ENCODE measurements at regions not wholly inside any gene's neighbourhood (a gene's known extent, or its start where the extent isn't known, plus 50 kb on each side); places are given as distances from the start of the nearest gene placed in this dataset.

DNA sequence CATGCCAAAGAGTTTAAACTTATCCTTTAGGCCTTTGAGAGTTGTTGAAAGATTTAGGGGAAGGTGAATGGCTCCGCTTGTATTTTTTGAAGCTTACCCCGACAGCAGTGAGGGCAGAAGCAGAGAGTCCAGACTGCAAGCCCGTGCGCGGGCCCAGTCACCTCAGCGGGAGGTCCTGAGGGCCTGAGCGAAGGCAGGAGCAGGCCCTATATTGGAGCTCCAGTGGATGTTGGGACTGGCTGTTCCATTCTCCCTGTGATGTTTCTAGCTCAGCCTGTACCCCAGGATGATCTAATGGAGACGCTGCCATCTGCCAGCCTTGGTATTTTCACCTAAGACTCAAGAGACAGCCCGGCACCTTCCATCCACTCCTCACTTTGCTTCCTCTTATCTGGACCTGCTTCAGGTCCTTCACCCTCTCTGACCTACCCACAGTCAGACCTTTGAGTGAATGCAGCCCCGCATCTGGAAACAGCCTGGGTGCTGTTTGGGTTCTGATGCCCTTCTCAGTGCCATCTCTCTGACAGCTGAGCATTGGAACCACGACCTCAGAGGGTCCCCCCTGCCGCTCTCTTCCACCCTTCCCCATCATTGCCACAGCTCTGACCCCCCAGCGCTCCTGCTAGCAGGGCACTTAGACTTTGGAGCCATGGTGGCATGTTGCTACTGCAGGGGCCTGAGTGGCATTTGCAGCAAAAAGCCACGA, 628.2 kb upstream of the CADM1 start:
- no peak for DNase-seq

DNA sequence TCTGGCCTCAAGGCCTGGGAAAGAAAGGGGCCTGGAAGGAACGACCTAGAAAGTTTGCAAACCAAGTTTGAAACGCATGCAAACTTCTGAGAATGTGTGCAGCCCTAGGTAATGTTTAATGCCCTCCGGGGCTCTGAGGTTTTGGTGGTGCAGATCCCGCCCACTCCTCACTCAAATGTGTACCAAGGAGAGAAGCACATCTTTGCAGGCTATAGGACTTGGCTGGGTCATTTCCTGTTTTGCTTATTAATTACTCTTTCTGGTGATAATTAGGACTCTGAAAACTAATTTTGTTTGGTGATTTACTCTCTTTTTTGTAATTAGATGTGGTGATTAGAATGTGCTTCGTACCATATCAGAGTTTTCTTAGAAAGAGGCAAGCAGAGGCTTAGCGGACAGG, 625.9 kb upstream of the CADM1 start:
- no peak for DNase-seq

DNA sequence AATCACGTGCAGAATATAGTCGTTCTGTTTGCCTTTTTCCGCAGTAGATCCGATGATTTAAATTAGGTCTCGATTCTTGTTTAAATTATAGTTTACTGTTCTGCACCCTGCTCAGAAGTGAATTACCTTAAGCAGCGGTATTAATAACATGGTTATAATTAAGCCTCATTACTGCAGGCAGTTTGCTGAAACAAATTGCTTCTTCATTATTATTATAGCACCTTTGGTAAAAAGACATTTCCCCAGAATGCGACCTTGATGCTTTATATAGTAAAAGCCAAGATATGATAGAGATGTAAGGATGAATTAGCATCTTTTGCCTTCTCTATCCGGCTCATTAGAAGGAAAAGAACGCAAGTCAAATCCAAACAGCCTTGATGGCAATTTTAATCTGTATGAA, 625.2 kb upstream of the CADM1 start:
- no peak for DNase-seq

DNA sequence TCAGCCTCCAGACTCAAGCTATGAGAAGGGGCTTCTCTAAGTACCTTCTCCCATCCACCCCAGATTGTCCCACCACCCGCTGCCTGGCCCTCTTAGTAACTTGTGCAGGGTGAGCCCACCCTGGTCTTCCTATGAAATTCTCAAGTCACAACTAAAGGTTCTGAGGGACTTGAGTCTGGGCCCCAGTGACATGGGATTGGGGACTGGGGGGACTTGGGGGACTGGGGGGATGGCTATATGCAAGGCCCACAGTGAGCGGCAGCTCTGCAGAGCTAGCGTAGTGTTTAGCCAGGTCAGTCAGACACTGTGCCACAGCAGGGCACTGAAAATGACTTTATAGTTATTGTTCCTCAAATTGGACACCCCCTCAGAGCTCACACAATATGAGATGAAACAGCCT, 622.3 kb upstream of the CADM1 start:
- DNase-seq: no peak

DNA sequence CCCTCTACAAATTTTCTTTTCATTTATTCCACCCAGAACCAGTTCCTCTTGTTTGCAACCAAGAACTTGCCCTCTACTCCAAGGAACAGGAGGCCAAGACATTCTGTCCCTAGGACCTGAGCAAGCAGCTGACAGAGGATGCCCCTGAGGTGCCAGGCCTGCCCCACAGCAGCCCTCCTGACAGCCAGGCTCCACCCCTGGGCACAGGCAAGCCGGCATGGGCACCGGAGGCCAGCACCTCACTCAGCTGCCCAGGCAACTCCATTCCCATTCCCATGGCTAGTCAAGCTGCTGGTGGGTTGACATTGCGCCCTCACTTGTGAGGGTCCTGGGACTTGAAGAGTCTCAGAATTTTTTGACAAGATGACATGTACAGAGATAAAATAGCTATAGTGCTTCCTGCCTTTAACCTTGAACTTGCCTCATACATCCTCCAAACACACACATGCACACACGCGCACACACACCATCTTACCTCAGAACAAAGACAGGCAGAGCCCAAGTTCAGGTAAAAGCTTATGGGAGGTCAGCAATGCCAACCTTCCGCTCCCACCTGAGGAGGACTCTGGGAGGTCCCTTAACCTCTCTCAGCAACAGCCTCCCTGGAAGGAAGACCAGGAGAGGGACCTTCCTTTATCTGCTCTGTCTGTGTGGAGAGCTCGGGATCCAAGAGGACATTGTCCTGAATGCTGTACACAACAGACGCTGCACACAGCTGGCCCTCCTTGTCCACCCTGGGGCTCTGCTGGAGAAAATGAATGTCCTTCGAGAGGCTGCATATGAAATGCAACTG, 620.9 kb upstream of the CADM1 start:
- no peak for DNase-seq

DNA sequence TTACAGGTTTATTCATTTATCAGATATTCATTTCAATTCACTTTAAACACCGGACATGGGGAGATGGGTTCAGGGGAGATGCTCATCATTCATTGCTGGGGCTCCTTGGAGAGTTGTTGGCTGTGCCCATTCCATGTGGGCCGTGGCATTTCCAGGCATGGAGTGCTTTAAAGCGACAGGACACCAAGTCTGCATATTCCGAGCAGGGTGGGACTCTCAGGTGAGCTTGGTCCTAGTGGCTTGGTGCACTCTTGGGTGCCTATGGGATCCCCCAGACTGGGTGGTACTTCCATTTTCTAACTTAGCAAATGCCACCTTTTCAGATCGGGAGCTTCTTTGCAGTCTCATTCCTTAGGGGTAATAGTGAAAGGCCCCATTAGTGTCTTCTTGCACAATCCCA, 619.5 kb upstream of the CADM1 start:
- no peak for DNase-seq

DNA sequence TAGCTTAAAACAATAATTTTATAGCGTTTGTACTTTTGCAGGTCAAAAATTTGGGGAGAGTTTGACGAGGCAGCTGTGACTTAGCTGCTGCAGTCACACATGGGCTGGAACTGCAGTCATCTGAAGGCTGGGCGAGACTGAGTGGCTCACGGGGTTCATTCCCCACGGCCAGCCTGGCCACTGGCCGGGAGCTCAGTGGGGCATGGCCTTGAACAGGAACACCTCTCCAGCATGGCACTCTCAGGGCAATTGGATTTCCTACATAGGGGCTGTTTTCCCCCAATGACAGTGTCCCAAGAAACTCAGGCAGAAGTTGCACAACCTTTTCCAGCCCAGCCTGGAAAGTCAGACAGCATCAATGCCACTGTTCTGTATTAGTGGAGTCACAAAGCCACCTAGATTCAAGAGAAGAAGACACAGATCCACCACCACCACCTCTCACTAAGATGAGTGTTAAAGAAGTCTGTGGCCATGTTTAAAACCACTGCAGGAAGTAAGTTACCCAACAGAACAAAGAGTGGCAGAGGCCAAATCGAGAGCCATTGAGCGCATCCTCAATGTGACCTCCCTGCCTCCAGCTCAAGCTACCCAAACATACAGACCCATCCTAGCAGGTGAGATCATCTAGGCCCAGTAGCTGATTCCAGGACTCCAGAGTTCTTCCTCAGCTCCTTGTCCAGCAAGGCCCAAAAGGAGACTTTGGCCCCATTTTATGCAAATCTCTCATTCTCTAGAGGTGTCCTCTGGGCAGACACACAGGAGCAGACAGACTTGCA, 618.7 kb upstream of the CADM1 start:
- no peak for DNase-seq

DNA sequence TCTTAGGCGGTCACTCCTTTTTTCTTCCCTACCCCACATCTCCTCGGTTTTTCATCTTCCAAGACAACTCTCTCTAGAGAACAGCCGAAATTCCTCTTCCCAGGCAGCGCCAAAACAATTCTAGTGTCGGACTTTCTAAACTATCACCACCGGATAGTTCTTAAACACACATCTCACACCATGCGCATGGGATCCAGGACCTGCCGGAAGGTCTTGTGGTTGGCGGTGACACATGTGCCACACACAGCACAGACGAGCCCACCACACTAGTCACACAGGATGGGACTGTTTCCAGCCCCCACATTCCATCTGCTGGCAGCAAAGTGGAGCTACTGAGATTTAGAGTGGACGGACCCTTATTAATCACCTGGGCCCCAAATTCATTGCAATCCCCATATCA, 614.9 kb upstream of the CADM1 start:
- DNase-seq: no peak

DNA sequence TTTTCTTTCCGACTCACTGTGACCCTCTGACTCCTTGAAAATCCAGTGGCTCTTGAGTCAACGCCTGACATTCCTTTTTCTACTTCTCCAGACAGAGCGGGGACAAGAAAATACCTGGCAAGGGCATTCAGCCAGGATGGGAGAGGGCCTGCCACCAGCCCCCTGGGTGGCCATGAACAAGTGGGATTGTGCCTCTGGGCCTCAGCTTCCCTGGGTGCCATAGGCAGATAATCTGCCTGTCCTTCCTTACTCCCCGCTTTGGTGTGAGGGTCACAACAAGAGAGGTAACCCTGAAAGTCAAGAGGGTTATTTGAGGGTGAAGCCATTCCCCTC, 613.9 kb upstream of the CADM1 start:
- no peak for DNase-seq

DNA sequence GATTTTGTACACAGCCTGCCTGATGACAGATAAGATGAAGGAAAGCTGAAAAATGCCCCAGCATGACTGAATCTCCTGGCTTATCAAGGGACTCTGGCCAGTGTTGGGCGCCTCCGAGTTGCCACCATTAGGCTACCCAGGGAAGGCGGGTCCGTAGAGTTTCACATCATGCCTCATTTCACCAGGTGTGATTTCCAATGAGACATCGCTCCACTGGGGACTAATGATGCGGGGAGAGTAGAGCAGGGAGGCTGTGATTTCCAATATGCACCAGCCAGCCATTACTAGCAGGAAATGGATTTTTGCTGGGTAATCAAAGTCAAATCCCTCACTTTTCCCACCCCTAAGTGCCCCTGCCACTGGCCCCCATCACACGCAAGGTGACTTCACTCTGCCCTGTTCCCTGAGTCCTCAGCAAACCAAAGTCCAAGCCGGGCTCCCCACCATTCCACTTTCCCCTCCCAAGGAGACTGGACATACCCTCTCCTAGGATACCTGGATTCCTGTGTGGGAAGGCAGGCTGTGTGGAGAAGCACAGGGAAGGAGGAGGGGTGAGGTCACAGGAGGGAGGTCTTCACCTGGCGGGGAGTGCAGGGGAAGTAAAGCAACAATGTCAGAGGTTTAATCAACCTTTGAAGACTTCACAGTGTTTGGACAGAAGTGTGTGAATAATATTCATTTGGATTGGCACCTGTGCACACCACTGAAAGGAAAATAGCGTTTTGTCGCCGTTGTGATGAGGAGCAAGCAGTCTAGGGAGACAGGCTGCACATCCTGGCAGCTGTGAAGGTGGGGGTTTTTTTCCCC, 613.3 kb upstream of the CADM1 start:
- no peak for DNase-seq

DNA sequence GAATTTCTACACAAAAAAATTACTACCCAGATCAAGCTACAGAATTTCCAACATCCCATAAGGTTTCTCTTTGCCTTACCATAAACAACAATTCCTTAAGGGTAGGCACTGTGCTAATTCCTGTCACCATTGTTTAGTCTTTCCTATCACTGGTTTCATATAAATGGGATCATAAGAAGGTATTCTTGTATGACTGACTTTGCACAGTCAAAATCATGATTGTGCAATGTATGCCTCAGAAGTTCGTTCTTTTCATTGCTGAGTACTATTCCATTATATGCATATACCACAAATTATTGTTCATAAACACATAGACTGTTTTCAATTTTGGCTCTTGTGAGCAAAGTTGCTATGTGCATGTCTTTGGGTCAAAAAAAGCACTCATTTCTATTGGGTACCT, 611.6 kb upstream of the CADM1 start:
- DNase-seq: no peak

DNA sequence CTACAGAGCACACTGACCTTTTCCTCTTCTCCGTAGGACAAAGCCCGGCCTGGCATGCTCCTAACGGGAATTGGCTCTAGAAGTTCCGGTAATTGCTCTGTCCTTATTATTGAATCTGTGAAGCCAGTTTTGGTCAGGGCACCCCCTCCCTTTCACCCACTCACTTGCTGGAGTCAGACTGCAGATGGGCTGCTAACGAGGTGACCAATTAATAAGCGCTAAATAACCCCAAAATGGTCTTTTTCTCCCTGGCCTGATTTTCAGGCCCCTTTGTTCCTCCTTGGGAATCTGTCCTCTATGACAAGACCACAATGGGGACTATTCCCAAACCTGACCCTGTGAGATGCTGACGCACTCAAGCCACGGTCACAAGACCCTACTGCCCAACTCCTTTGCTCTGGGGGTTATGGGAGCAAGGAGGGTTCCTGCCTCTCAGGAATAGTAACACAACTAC, 610.0 kb upstream of the CADM1 start:
- no peak for DNase-seq

DNA sequence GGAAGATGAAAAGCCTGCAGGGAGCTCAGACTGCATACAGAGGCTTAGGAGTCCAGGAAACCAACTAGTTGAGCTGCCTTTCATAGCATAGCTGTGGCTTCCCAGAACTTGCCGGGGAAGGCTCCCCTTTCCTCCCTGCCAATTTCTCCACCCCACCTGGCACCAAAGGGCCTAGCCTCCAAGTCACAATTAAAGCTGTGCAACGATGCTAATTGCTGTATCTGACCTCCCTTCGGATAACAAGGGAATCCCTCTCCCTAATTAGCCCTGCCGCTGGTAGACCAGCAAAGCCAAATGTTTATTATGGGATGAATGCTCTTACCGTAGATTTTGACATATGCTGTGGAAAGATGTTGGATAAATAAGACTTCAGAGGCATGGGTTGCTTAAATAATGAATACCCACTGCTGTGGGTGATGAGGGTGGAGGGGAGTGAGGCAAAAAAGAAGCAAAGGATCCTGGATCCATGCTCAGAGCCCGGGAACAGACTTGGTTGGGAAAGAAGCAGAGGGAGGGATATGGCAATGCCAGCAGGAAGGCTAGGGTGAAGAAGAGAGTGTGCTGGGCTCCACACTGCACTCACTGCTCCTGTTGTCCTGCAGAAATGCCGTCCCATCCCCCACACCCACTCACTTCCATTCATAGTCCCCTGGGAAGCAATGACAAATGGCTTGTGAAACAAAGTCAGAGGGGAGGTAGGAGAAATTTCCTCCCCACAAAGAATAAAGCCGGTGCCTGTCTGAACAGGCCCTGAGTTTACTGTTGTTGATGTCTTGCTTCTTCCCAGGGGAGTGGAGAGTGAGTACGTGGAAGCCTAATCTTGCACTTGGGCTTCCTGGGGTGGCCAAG, 608.1 kb upstream of the CADM1 start:
- no peak for DNase-seq

DNA sequence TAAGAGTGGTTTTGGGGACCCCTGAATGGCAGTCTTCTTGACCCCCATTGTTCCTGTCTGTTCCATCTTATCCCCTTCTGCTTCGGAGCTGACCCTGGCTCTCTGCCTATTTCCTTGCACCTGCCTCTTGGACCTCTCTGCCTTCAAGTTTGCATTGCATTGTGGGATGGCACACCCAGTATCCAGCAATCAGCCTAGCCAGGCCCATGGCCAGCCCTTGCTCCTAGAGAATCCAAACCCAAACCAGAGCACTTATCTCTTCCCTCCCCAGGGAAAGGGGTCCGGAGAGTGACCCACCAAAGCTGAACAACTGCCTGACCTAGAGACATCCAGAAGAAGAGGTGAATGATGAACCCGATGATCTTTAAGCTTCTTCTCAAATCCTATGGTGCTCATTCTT, 607.3 kb upstream of the CADM1 start:
- DNase-seq: no peak

DNA sequence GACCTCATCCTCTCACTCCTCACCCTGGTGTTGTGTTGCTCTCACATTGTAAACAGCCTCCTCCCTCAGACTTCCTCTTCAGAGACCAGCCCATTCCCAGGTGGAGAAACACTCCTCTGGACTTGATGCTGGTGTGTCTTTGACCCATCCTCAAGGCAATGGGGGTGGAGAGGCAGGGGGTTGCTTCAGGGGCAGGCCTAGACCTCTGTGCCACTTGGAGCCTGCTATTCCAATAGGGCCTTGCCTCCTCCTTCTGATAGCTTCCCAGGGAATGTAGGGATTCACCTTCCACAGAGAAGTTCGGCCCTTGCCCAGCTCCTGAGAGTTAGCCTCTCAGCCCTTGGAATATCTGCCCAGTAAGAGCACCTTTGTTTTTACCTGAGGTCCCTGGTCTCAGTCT, 606.6 kb upstream of the CADM1 start:
- DNase-seq: no peak

DNA sequence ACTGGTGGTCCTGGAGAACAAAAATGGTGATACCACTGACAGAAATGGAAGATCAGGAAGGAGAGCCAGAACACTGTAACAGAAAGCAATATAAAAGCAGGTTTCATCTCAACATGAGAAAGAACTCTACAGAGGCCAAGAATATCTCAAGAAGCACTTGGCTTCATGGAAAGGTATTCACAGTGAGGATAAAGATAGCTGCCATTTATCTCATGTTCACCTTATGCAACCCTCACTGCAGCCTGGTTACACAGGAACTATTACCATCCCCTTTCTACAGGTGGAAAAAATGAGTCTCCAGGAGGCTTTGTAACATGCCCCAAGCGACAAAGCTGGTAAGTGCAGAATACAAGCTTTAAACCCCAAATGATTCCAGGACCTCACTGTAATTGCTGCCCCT, 606.1 kb upstream of the CADM1 start:
- DNase-seq: no peak

DNA sequence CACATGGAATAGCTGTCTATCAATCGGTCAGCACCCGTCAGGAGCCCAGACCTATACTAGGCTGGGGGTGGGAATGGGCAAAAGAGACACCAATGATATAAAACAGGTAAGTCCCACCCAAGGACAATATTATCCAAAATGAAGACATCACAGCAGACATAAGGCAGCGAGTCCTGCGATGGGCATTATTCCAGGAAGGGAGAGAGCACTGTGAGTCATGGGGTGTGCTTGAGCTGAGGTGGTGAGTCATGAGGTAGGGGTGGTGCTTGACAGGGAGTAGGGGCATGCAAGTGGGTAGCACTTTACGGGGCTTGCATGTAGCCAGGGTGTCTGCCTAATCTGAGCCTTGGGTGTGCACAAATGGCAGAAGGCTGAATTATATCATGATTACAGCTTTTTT, 605.0 kb upstream of the CADM1 start:
- DNase-seq: no peak

DNA sequence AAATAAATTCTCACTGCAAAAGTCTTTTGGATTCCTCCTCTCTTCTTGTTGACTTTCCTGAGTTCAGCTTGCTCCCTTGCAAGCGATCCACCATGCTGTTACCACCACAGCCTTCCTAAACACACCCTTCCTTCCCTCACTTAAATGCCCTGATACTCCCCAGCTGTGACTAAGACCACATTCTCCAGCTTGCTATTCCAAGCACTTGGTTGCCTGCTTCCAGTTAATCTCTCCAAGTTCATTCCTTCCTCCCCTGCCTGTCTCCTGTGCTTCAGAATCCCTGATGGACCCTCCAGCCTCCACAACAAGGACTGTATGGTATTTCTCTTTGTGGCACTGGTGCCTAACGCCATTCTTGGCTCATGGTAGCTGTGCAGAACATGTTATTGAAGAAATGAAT, 603.9 kb upstream of the CADM1 start:
- DNase-seq: no peak

DNA sequence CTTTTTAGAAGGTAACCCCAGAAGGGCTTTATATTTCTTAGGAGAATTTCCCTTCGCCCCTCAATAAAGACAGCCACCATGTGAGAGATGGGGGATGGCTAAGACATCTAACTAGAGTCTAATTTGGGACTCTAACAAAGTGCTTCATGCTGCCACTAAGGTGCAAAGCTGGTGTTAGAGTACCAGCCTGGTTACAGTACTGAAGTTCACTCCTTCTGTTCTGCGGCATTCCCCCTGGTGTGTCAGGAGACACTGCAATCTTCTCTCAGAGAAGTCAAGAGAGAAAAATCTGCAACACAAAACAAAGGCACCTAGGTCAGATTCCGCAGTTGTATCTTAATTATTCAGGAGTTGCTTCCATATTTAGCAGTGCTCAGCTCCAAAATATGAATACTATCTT, 603.0 kb upstream of the CADM1 start:
- no peak for DNase-seq

DNA sequence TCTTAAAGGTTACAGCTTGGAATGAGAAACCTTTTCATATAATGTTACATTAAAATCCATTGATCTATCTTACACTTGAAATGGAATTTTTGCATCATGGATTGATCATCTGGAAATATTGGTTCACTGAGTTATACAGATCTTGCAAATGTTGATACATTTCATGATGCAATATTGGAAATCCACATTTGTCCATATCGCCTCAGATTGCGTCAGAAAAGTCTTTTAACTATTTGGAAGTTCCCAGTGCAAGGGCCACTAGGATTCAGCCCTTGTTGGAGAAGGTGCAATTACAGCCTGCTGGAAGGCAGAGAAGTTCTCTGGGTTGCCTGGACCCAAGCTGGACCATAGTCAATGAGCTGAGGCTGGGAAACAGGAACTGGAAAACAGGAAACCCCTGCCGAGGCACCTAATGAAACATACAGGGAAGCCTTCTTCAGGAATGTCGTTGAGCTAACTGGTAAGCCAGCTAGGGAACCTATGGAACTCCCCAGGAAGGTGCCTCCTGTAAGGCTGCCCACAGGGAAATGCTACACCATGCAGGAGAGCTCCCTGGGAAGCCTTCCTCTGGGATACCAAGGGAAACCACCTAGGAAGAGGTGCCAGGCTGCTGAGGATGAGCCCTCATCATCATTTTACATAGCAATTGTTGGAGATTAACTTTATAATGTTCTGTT, 600.4 kb upstream of the CADM1 start:
- DNase-seq: no peak

DNA sequence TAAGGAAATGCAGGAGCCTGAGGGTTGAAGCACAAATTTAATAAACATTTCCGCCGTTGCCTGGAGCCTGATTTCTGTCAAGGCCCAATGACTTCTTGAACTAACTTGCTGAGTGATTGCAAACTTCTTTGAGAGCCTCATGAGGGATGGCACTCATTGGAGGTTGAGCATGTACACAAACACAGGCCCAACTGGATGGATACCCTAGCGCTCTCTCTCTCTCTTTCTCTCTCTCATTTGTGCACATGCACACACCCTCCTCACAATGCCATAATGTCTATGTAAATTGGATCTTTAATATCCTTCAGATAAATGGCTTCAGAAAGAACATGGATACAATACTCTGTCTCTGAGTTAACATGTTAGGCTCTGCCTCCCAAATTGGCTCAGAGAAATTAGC, 597.7 kb upstream of the CADM1 start:
- no peak for DNase-seq

DNA sequence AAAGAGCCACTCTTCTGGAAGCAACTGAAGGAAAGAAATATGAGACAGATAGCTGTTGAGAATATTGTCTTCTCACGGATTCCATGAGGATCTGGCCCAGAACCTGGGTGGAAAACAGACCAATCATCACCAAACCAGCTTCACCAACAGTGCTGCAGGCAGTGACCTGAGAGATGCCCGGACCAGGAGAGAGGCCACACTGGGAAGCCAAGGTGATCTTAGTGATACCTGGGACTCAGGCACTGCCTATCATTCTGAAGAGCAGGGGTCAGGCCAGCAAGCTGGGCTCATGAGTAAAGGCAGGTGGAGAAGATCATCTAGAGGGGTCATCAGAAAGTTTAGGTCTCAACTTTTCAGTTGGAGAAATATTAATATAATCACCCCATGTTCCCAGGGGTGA, 595.8 kb upstream of the CADM1 start:
- DNase-seq: no peak

All from CD4-positive, alpha-beta T cell treated with Interferon alpha-2 for 1 hour (primary cell).